ENCODE measurements at regions not wholly inside any gene's neighbourhood (a gene's known extent, or its start where the extent isn't known, plus 50 kb on each side); places are given as distances from the start of the nearest gene placed in this dataset.

GRCh38 chr6:4397307-4397706 lies 261.9 kb upstream of the ECI2 start:
- Mint-ChIP-seq H3K27ac (no peak overlapping the region), H3K36me3 (ENCODE audit: low read depth) (no peaks in the 10 kb centered on the region), H3K4me1 (ENCODE audit: low read depth) (no peaks in the 10 kb centered on the region)

GRCh38 chr6:4396044-4396443 lies 260.7 kb upstream of the ECI2 start:
- Mint-ChIP-seq H3K27me3 (ENCODE audit: low read depth) (no peaks in the 10 kb centered on the region), H3K36me3 (ENCODE audit: low read depth) (no peaks in the 10 kb centered on the region), H3K9me3 (no peaks in the 10 kb centered on the region), H3K4me1 (ENCODE audit: low read depth) (no peaks in the 10 kb centered on the region), H3K27ac (no peak overlapping the region), H3K4me3 (no peak overlapping the region)
- no peak for DNase-seq (ENCODE audit: low spot score)

More at GRCh38 chr6:4397307-4397706, 261.9 kb upstream of the ECI2 start:
- Mint-ChIP-seq H3K9me3 (no peaks in the 10 kb centered on the region), H3K27me3 (ENCODE audit: low read depth) (no peaks in the 10 kb centered on the region), H3K4me3 (no peak overlapping the region)
- no peak for DNase-seq (ENCODE audit: low spot score)

GRCh38 chr6:4395386-4395785 lies 260.0 kb upstream of the ECI2 start:
- no peaks in the 10 kb centered on the region for H3K4me1 Mint-ChIP-seq (ENCODE audit: low read depth)
- no peaks in the 10 kb centered on the region for H3K9me3 Mint-ChIP-seq
- no peak for DNase-seq (ENCODE audit: low spot score)
- no peaks in the 10 kb centered on the region for H3K36me3 Mint-ChIP-seq (ENCODE audit: low read depth)
- H3K4me3 Mint-ChIP-seq, result no peak overlapping the region
- no peak overlapping the region for H3K27ac Mint-ChIP-seq
- H3K27me3 Mint-ChIP-seq (ENCODE audit: low read depth), result no peaks in the 10 kb centered on the region

DNA sequence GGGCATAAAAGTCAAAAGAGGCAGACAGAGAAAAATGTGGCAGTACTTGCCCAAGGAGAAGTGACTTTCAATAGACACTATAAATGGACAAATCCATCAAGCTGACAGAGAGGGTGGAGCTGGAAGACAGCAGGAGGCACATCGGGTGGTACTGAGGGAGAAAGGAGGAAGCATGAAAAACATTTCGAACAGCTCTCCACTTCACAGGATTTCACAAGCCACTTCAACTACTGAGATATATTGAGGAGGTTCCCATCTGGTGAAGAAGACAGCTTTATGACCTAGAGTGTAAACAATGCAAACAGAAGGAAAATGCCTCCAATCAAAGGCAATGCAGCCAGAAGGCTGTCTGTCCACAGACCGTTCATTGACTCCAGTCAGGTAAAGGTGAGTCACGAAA lies 259.4 kb upstream of the ECI2 start:
- Mint-ChIP-seq H3K27me3 (ENCODE audit: low read depth) (no peaks in the 10 kb centered on the region), H3K4me3 (no peak overlapping the region), H3K9me3 (no peaks in the 10 kb centered on the region), H3K27ac (no peak overlapping the region), H3K4me1 (ENCODE audit: low read depth) (no peaks in the 10 kb centered on the region), H3K36me3 (ENCODE audit: low read depth) (no peaks in the 10 kb centered on the region)
- no peak for DNase-seq (ENCODE audit: low spot score)

GRCh38 chr6:4388675-4389074 lies 253.3 kb upstream of the ECI2 start:
- Mint-ChIP-seq H3K27me3 (ENCODE audit: low read depth) (no peaks in the 10 kb centered on the region), H3K36me3 (ENCODE audit: low read depth) (no peaks in the 10 kb centered on the region), H3K9me3 (peaks cover 18% of the 10 kb centered on the region), H3K27ac (no peak overlapping the region), H3K4me1 (ENCODE audit: low read depth) (no peaks in the 10 kb centered on the region), H3K4me3 (no peak overlapping the region)
- no peak for DNase-seq (ENCODE audit: low spot score)

GRCh38 chr6:4384656-4385055 lies 249.3 kb upstream of the ECI2 start:
- no peaks in the 10 kb centered on the region for H3K36me3 Mint-ChIP-seq (ENCODE audit: low read depth)
- no peaks in the 10 kb centered on the region for H3K27me3 Mint-ChIP-seq (ENCODE audit: low read depth)
- H3K4me1 Mint-ChIP-seq (ENCODE audit: low read depth), result no peaks in the 10 kb centered on the region
- DNase-seq (ENCODE audit: low spot score), result no peak
- no peak overlapping the region for H3K27ac Mint-ChIP-seq
- no peak overlapping the region for H3K4me3 Mint-ChIP-seq
- peaks cover 37% of the 10 kb centered on the region for H3K9me3 Mint-ChIP-seq

GRCh38 chr6:4383910-4384638 lies 248.7 kb upstream of the ECI2 start:
- Mint-ChIP-seq H3K4me1 (ENCODE audit: low read depth) (no peaks in the 10 kb centered on the region), H3K36me3 (ENCODE audit: low read depth) (no peaks in the 10 kb centered on the region), H3K27me3 (ENCODE audit: low read depth) (no peaks in the 10 kb centered on the region), H3K4me3 (no peak overlapping the region), H3K9me3 (peaks cover 37% of the 10 kb centered on the region), H3K27ac (no peak overlapping the region)
- no peak for DNase-seq (ENCODE audit: low spot score)

GRCh38 chr6:4382362-4382853 lies 247.0 kb upstream of the ECI2 start:
- no peak overlapping the region for H3K27ac Mint-ChIP-seq
- DNase-seq (ENCODE audit: low spot score), result no peak
- peaks cover 37% of the 10 kb centered on the region for H3K9me3 Mint-ChIP-seq
- no peaks in the 10 kb centered on the region for H3K27me3 Mint-ChIP-seq (ENCODE audit: low read depth)
- no peak overlapping the region for H3K4me3 Mint-ChIP-seq
- no peaks in the 10 kb centered on the region for H3K36me3 Mint-ChIP-seq (ENCODE audit: low read depth)
- H3K4me1 Mint-ChIP-seq (ENCODE audit: low read depth), result no peaks in the 10 kb centered on the region

DNA sequence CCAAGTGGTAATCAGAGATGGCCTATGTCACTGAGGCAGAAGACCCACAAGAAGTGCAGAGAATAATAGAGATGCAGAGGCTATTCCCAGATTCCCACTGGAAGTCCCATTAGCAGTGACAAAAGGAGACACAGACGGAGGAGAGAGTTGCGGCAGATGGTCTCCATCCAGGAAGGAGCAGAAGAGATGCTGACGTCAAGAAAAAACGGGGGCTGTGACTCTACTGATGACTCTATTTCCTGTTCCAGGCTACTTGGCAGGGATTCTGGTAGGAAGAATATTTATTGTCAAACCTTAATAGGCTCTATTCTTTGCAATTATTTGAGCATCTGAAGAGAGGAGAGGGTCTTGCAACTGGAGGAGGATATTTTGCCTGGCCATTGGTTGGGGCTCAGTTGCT lies 246.0 kb upstream of the ECI2 start:
- DNase-seq (ENCODE audit: low spot score), result no peak
- Mint-ChIP-seq H3K4me3 (no peak overlapping the region), H3K9me3 (peaks cover 37% of the 10 kb centered on the region), H3K27me3 (ENCODE audit: low read depth) (no peaks in the 10 kb centered on the region), H3K4me1 (ENCODE audit: low read depth) (no peaks in the 10 kb centered on the region), H3K36me3 (ENCODE audit: low read depth) (no peaks in the 10 kb centered on the region), H3K27ac (no peak overlapping the region)

DNA sequence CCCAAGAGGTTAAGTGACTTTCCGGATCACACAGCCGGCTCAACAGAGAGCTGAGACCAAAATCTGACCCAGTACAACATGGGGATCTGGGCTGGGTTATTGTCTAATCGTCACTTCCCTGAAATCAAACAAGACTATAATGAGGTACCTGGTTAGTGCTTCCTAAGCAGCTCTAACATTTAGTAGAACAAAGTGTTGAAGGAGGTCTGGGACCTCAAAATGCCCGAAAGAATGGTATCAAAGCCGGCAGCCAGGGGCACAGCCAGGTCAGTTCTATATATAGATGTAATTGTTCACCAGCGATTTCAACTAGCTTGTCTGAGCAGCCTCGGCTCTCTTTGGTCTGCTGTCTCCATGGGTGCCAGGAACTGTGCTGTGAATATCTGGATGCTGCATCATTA lies 245.5 kb upstream of the ECI2 start:
- Mint-ChIP-seq H3K4me1 (ENCODE audit: low read depth) (no peaks in the 10 kb centered on the region), H3K36me3 (ENCODE audit: low read depth) (no peaks in the 10 kb centered on the region), H3K9me3 (peaks cover 37% of the 10 kb centered on the region), H3K27me3 (ENCODE audit: low read depth) (no peaks in the 10 kb centered on the region), H3K27ac (no peak overlapping the region), H3K4me3 (no peak overlapping the region)
- DNase-seq (ENCODE audit: low spot score), result no peak

DNA sequence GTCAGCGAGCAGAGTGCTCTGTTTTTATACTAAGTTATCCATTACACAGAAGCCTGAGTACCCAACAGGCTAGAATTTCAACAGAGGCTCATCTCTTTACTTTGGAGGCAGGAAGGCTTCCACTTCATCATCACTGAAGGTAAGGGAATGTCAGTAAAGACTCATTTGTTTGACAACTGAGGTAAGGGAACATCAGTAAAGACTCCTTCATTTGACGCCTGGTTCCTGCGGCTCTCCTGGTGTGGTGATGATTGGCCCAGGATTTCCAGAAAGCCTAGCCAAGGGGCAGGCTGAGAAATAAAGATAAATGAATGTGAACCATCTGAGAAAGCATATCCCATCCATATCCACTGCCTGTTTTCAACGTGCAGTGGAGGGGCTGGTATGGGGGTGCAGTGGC lies 244.6 kb upstream of the ECI2 start:
- no peak overlapping the region for H3K4me3 Mint-ChIP-seq
- H3K36me3 Mint-ChIP-seq (ENCODE audit: low read depth), result no peaks in the 10 kb centered on the region
- H3K27me3 Mint-ChIP-seq (ENCODE audit: low read depth), result no peaks in the 10 kb centered on the region
- no peak overlapping the region for H3K27ac Mint-ChIP-seq
- no peak for DNase-seq (ENCODE audit: low spot score)
- H3K9me3 Mint-ChIP-seq, result peaks cover 29% of the 10 kb centered on the region
- no peaks in the 10 kb centered on the region for H3K4me1 Mint-ChIP-seq (ENCODE audit: low read depth)

GRCh38 chr6:4378319-4378996 lies 243.1 kb upstream of the ECI2 start:
- Mint-ChIP-seq H3K4me1 (ENCODE audit: low read depth) (no peaks in the 10 kb centered on the region), H3K27ac (no peak overlapping the region), H3K4me3 (no peak overlapping the region), H3K27me3 (ENCODE audit: low read depth) (no peaks in the 10 kb centered on the region), H3K9me3 (peaks cover 17% of the 10 kb centered on the region), H3K36me3 (ENCODE audit: low read depth) (no peaks in the 10 kb centered on the region)
- DNase-seq (ENCODE audit: low spot score), result no peak

GRCh38 chr6:4377603-4378002 lies 242.2 kb upstream of the ECI2 start:
- no peaks in the 10 kb centered on the region for H3K36me3 Mint-ChIP-seq (ENCODE audit: low read depth)
- H3K27ac Mint-ChIP-seq, result no peak overlapping the region
- H3K9me3 Mint-ChIP-seq, result peaks cover 14% of the 10 kb centered on the region
- no peaks in the 10 kb centered on the region for H3K4me1 Mint-ChIP-seq (ENCODE audit: low read depth)
- DNase-seq (ENCODE audit: low spot score), result no peak
- H3K27me3 Mint-ChIP-seq (ENCODE audit: low read depth), result no peaks in the 10 kb centered on the region
- H3K4me3 Mint-ChIP-seq, result no peak overlapping the region

GRCh38 chr6:4374216-4374615 lies 238.8 kb upstream of the ECI2 start:
- Mint-ChIP-seq H3K36me3 (ENCODE audit: low read depth) (no peaks in the 10 kb centered on the region), H3K4me1 (ENCODE audit: low read depth) (no peaks in the 10 kb centered on the region), H3K9me3 (no peaks in the 10 kb centered on the region), H3K4me3 (no peak overlapping the region), H3K27me3 (ENCODE audit: low read depth) (no peaks in the 10 kb centered on the region), H3K27ac (no peak overlapping the region)
- DNase-seq (ENCODE audit: low spot score), result no peak
